ENCODE measurements at regions not wholly inside any gene's neighbourhood (a gene's known extent, or its start where the extent isn't known, plus 50 kb on each side); places are given as distances from the start of the nearest gene placed in this dataset.
"Not testable (repeated sequence)": the region's sequence is repeated elsewhere in the genome, so short reads cannot be mapped to it uniquely, and the experiment has no call there.

DNA sequence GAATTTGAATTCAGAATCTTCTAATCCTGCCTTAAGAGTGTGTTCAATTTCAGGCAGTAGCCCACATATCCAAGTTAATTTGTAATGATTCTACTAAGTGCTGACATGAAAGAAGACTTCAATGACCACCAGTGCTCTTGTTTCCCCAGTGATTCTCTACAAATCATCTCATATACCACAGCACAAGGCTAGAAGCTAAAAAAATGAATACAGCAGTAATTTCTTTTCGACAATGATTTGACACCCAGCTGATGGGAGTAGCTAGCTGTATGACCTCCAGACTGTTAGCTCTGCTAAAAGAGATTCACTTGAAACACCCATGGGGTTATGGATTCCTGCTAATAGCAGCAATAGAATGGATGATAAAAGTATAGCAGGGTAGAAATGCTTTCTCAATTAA lies 217.0 kb upstream of the TMEFF2 start:
- DNase-seq (ENCODE audit: low read depth, low spot score), result no peak

GRCh38 chr2:192410319-192410718 lies 215.6 kb upstream of the TMEFF2 start:
- DNase-seq (ENCODE audit: low read depth, low spot score), result no peak

DNA sequence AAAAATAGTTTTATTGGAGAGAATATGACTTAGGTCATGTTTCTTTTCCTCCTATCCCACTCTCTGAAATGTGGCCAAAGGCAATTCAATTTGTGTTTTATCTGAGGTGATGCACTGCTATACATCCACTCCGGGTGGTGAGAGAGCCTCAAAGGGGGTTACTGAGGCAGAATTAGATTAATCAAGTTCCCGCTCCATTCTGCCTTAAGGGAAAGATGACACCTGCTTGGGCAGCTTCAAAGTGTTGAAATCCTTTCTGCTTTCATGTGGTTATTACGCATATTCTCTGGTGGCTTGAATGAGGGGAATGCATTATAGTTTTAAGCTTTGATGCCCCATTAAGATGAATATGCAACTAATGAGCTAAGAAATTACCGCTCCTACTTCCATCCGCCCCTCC lies 213.0 kb upstream of the TMEFF2 start:
- no peak for DNase-seq (ENCODE audit: low read depth, low spot score)

DNA sequence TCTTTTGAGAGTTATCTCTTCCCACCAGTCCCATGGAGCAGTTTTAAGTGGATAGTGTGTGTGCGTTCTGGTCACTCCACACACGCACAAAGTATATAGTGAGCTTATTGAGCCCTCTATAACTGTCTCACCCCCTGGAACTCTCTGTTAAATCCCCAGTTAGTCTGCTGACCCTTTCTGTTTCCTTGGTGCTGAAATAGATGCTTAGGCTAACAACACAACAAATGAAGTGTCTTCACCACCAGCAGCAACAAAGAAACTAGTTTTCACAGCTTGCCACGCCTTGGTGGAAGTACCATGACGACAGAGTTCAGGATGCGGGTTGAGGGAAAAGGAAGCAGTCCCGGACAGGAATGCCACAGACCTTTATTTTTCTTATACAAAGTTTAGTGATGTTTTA lies 203.5 kb upstream of the TMEFF2 start:
- DNase-seq (ENCODE audit: low read depth, low spot score), result no peak

GRCh38 chr2:192394605-192395004 lies 199.9 kb upstream of the TMEFF2 start:
- no peak for DNase-seq (ENCODE audit: low read depth, low spot score)

- no peak for DNase-seq (ENCODE audit: low read depth, low spot score)
These were observed 196.3 kb upstream of the TMEFF2 start for GRCh38 chr2:192391041-192391440.

- no peak for DNase-seq (ENCODE audit: low read depth, low spot score)
These were observed 195.7 kb upstream of the TMEFF2 start for GRCh38 chr2:192390401-192390800.

- DNase-seq (ENCODE audit: low read depth, low spot score), result not testable (repeated sequence)
These were observed 189.5 kb upstream of the TMEFF2 start for GRCh38 chr2:192384191-192384590.

GRCh38 chr2:192381082-192381481 lies 186.3 kb upstream of the TMEFF2 start:
- DNase-seq (ENCODE audit: low read depth, low spot score), result no peak

GRCh38 chr2:192379736-192380135 lies 185.0 kb upstream of the TMEFF2 start:
- DNase-seq (ENCODE audit: low read depth, low spot score), result no peak

GRCh38 chr2:192377173-192377572 lies 182.4 kb upstream of the TMEFF2 start:
- DNase-seq (ENCODE audit: low read depth, low spot score), result no peak

DNA sequence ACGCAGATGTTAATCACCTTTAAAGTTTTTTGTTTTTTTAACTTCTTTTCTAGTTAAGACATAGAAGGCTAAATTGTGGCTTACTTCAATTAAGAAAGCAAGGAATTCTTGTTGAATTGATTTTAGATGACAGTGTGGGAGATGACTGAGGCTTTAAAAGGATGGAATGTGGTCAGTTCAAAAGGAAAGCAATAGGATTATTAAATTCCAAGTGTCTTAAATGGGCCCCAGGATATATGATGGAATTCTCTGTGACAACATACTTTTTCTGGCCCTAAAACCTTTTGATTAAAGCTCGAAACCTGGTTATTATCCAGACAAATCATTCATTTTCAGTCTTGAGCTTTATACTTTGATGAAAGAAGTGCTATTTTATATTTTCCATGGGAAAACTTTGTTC lies 179.0 kb upstream of the TMEFF2 start:
- no peak for DNase-seq (ENCODE audit: low read depth, low spot score)

DNA sequence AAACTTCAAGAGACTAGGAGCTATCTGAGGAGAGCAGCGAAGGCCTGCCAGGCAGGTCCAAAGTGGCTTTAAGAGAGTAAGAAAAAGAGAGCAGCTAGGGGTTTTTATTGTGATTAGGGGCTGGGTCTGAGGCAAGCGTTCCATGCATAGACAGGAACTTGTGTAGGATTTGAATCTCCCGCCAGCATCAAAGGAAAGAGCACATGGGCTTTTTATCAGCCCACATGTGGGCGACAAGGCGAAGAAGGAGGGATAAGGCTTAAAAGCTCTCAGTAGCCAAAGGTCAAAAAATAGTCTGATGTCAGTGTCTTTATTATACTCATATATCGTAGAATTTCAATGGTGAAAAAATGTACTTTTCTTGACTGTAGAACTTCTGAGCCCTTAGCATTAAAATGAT lies 178.5 kb upstream of the TMEFF2 start:
- DNase-seq (ENCODE audit: low read depth, low spot score), result no peak

GRCh38 chr2:192369969-192370368 lies 175.2 kb upstream of the TMEFF2 start:
- no peak for DNase-seq (ENCODE audit: low read depth, low spot score)

GRCh38 chr2:192357217-192357616 lies 162.5 kb upstream of the TMEFF2 start:
- DNase-seq (ENCODE audit: low read depth, low spot score), result no peak

GRCh38 chr2:192354512-192355244 lies 159.9 kb upstream of the TMEFF2 start:
- no peak for DNase-seq (ENCODE audit: low read depth, low spot score)

GRCh38 chr2:192347542-192347941 lies 152.8 kb upstream of the TMEFF2 start:
- no peak for DNase-seq (ENCODE audit: low read depth, low spot score)

GRCh38 chr2:192345287-192345686 lies 150.6 kb upstream of the TMEFF2 start:
- no peak for DNase-seq (ENCODE audit: low read depth, low spot score)

GRCh38 chr2:192333642-192334041 lies 138.9 kb upstream of the TMEFF2 start:
- no peak for DNase-seq (ENCODE audit: low read depth, low spot score)

DNA sequence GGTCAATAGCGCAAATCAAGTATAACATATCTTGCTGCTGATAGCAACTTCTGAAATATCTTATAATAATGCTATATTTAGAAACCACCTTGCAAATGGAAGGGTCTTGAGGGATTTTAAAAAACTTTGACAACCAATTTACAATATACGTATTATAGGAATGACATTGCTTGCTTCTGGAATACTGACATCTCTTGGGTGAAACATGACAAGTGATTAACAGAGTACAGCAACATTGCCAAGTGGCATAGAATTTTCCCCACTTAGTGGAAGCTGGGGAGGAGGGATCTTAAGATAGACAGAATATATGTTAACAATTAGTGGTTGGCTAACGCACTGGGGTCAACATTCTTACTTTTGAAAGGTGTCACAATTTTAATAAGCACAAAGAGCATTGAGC lies 133.6 kb upstream of the TMEFF2 start:
- DNase-seq (ENCODE audit: low read depth, low spot score), result no peak

DNA sequence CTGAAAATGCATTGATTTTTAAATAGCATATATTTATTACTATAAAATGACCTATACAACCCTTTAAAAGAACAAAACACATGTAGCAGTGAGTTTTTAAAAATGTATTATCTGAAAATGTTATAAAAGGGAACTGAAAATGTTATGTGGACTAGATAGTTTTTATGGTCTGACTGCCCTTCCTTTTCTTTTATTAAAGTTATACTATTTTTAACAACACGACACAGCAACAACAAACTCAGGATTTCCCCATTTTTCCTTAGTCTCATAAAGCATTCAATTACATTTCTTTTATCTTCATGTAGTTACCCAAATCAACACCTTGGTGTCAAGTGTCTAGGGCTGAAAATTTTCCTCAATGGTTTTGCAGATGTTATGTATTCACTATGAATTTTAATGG lies 132.8 kb upstream of the TMEFF2 start:
- no peak for DNase-seq (ENCODE audit: low read depth, low spot score)

DNA sequence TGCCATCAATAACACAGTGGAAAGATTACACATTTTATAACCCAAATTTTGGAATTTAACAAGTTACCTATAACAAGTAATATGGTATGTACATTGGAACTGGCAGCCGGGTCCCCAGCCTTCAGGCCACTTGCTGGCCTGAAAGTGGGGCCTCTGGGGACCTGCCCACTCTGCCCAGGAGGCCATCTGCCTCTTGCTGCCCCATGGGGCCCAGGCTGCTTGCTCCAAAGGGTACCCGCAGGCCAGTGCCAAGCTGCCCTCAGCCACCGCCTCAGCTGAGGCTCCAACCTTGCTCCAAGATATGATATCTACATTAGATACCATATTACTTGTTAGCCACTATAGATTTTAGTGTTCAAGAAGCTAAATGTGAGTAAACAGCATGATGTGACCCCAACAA lies 120.8 kb upstream of the TMEFF2 start:
- DNase-seq (ENCODE audit: low read depth, low spot score), result no peak

DNA sequence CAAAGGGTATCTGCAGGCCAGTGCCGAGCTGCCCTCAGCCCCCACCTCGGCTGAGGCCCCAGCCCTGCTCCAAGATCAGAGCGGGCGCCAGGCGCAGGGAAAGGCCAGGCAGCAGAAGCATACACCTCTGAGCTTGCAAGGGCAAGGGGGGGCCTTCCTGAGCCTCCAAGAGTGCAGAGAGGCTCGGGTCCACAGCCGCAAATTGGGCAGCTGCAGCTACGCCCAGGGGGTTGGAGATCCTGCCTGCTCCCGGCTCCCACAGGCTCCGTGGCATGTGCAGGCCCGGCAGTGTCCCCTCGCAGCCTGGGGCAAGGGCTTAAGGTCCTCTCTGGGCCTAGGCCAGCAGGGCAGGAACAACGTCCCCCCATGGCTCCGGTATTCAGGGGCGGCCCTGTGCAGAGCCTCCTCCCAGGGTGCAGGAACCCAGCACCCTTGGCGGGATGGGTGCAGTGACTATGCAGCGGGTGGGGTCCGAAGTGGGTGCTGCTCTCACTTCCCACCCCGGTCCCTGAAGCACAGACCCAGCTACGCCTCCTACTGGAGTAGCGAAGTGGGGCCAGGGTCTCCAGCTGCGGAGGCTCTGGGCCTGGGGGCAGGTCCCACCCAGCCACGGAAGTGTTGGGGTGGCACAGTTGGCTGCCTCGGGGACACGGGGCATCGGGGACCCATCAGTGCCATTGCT lies 120.2 kb upstream of the TMEFF2 start:
- no peak for DNase-seq (ENCODE audit: low read depth, low spot score)

Measured in activated CD4-positive, CD25-positive, alpha-beta regulatory T cell treated with anti-CD3 and anti-CD28 coated beads, Interleukin-2, amount 50 U/mL, for 16 hours (primary cell).